ENCODE measurements at regions not wholly inside any gene's neighbourhood (a gene's known extent, or its start where the extent isn't known, plus 50 kb on each side); places are given as distances from the start of the nearest gene placed in this dataset.

DNA sequence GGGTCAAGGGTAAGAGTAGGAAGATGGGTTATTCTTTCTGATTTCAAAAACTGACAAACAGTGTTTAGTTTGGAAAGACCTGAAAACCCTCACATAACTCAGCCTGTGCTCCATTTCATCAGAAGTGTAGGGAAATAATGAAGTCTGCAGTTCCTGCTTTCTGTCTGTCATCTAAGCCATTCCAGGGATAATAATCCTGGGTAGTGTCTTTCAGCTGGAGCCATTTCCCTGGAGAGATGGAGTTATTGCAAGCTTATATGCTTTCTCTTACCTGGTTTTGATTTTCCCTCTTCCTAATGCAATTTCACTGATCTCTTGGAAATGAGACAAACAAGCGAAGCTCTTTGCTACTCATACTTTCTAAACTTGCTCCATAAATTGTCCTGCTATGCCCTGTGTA lies 824.8 kb upstream of the LCORL start:
- Histone ChIP-seq H3K4me3 (no peak overlapping the region), H3K27me3 (no peaks in the 10 kb centered on the region), H3K9me3 (peaks cover 0 to 10% (median 0%) of the 10 kb centered on the region in 12 donors), H3K36me3 (no peaks in the 10 kb centered on the region), H3K27ac (no peak overlapping the region), H3K4me1 (no peaks in the 10 kb centered on the region)
- ATAC-seq (no peak), DNase-seq (no peak)
- WGBS, 4 donors: 82 to 94% (median 87%) methylated on average over 1 of the region's 1 CpG
- intact Hi-C loops (cut with DNase I): no loop called here
- TF ChIP-seq, protein P1, sequence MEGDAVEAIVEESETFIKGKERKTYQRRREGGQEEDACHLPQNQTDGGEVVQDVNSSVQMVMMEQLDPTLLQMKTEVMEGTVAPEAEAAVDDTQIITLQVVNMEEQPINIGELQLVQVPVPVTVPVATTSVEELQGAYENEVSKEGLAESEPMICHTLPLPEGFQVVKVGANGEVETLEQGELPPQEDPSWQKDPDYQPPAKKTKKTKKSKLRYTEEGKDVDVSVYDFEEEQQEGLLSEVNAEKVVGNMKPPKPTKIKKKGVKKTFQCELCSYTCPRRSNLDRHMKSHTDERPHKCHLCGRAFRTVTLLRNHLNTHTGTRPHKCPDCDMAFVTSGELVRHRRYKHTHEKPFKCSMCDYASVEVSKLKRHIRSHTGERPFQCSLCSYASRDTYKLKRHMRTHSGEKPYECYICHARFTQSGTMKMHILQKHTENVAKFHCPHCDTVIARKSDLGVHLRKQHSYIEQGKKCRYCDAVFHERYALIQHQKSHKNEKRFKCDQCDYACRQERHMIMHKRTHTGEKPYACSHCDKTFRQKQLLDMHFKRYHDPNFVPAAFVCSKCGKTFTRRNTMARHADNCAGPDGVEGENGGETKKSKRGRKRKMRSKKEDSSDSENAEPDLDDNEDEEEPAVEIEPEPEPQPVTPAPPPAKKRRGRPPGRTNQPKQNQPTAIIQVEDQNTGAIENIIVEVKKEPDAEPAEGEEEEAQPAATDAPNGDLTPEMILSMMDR (IDR thresholded peaks at IDR 0.05): no peak

DNA sequence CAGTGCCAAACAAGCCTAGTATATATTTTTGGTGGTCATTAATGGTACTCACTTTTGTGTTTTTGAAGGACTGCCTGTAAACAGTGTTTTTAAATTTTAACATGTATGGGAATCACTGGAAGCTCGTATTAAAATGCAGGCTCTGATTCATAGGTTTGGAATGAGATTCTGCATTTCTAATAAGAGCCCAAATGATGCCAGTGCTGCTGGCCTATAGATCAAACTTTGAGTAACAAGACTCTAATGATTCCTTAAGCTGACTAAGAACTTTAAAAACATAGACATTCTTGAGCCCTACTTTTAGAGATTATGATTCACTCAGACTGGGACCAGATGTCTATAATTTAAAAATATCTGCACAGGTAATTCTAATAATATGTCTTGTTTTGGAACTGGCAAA lies 823.2 kb upstream of the LCORL start:
- H3K4me3 ChIP-seq: no peak overlapping the region
- DNase-seq: no peak
- no peaks in the 10 kb centered on the region for H3K27me3 ChIP-seq
- H3K27ac ChIP-seq: no peak overlapping the region
- no peak for ATAC-seq
- TF ChIP-seq, protein P1 (IDR thresholded peaks at IDR 0.05): no peak
- TF ChIP-seq POLR2A (IDR thresholded peaks at IDR 0.05): no peak
- H3K4me1 ChIP-seq: no peaks in the 10 kb centered on the region
- intact Hi-C loops (cut with DNase I): no loop called here
- H3K9me3 ChIP-seq: peaks cover 0 to 10% (median 0%) of the 10 kb centered on the region in 12 donors
- WGBS, 4 donors: 64 to 75% (median 70%) methylated on average over 1 of the region's 1 CpG
- H3K36me3 ChIP-seq: no peaks in the 10 kb centered on the region

GRCh38 chr4:18842431-18842830 lies 820.9 kb upstream of the LCORL start:
- no peak for ATAC-seq
- Histone ChIP-seq H3K36me3 (no peaks in the 10 kb centered on the region), H3K4me1 (no peaks in the 10 kb centered on the region), H3K27ac (no peak overlapping the region), H3K4me3 (no peak overlapping the region), H3K27me3 (no peaks in the 10 kb centered on the region), H3K9me3 (peaks cover 0 to 10% (median 0%) of the 10 kb centered on the region in 12 donors)
- WGBS, 4 donors: 76 to 95% (median 85%) methylated on average over 5 of the region's 5 CpGs
- intact Hi-C loops (cut with DNase I): no loop called here
- DNase-seq: peak in 1 of 5 donors; percentile 51
- TF ChIP-seq, protein P1 (IDR thresholded peaks at IDR 0.05): no peak
- no peak for TF ChIP-seq POLR2A (IDR thresholded peaks at IDR 0.05)

DNA sequence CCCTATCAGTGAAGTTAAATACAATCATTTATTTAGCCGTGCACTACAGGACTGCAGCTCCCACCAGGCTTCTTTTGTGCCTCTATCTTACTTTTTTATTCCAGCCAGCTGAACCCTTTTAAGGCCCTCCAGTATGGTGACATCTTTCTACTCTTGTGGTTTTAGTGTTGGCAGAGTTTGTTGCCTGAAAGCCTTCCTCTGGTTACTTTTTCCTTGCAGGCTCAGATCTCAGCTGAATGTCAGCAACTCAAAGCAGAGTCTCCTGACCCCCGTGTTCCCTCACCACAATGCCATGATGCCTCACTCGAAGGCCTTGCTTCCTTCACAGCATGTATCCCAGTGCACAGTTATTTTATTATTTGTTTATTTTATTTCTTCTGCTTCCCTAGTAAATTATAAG lies 818.9 kb upstream of the LCORL start:
- 70 to 80% (median 73%) methylated on average over 3 of the region's 3 CpGs for WGBS, 4 donors
- TF ChIP-seq, protein P1 (IDR thresholded peaks at IDR 0.05): no peak
- no peak for TF ChIP-seq POLR2A (IDR thresholded peaks at IDR 0.05)
- Histone ChIP-seq H3K4me3 (no peak overlapping the region), H3K27me3 (no peaks in the 10 kb centered on the region), H3K36me3 (no peaks in the 10 kb centered on the region), H3K9me3 (peaks cover 0 to 10% (median 0%) of the 10 kb centered on the region in 12 donors), H3K4me1 (no peaks in the 10 kb centered on the region), H3K27ac (no peak overlapping the region)
- no peak for DNase-seq
- ATAC-seq: no peak
- intact Hi-C loops (cut with DNase I): no loop called here

Measured in heart left ventricle (tissue), 16 donors.